NCI-H345 treated with DMSO at 0.1 percent for 48 hours (cell line): ENCODE measurements at regions not wholly inside any gene's neighbourhood (a gene's known extent, or its start where the extent isn't known, plus 50 kb on each side); places are given as distances from the start of the nearest gene placed in this dataset.
"Not testable (repeated sequence)": the region's sequence is repeated elsewhere in the genome, so short reads cannot be mapped to it uniquely, and the experiment has no call there.

ENCODE experiments used
- DNase-seq: peaks from one replicate; lab custom pipeline; 2025; ENCODE audit not compliant: unreplicated experiment; lab: John Stamatoyannopoulos, UW

DNA sequence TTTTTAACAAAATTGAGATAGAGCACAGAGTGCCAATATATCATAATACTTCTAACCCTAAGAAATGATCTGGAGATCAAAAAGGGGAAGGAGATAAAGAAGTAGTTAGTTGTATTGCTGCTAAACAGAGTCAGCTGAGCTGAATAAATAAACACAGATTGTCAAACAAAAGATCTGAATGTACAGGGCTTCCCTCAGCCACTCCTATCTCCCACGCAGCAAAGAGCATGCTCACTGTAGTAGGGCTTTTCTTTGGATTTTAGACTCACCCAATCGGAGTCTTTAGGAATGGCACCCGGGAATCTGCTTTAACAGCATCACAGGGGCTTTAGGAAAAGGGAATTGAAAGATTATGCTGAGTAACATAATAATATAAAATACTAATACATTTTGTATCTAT is 222.2 kb upstream of the STXBP5 start:
- no peak for DNase-seq

DNA sequence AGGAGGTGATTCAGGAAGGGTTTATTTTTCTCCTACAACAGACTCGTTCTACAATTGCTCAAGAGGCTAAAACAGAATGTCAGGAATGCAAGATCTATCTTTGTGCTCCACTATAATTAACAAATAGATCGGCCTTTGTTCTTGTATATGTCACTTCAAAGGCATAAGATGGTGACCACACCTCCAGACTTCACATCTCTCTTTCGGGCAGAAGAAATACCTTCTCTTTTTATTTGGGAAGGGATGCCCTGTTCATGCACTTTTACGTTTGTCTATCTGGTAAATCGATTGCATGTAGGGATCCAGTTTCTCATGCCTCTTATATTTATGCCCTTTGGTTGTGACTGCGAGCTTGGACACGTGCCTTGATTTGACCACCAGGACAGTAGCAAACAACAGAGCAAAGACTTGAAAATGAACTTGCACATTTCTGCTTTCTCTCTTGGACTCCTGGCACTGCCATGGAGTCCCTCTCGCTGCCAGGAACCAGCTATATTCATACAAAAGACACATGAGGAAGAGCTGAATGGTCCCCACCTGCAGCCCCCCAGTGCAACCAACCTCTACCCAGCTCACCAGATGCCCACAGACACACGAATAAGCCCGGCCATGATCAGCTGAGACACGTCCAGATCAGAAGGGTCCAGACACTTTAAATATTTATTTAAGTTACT is 219.8 kb upstream of the STXBP5 start:
- DNase-seq, result no peak

DNA sequence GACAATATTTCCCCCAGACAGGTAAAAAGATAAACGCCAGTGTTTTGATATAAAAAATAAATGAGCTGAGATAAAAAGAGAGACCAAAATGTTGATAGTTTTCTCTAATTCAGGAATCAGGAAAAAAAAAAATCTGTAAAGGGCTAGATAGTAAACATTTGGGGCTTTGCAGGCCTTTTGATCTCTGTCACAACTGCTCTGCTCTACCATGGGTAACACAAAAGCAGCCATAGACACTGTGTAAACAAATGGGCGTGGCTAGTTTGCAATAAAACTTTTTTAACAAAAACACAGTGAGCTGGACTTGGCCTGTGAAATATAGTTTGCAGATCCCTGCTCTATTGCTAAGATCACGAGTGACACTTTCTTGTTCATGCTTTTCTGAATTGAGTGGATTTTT is 219.1 kb upstream of the STXBP5 start:
- DNase-seq, result peak; percentile 28

- DNase-seq, result no peak
Measured at GRCh38 chr6:146985966-146986365, 218.3 kb upstream of the STXBP5 start.

- DNase-seq, result not testable (repeated sequence)
Measured at GRCh38 chr6:146987938-146988337, 216.3 kb upstream of the STXBP5 start.

DNA sequence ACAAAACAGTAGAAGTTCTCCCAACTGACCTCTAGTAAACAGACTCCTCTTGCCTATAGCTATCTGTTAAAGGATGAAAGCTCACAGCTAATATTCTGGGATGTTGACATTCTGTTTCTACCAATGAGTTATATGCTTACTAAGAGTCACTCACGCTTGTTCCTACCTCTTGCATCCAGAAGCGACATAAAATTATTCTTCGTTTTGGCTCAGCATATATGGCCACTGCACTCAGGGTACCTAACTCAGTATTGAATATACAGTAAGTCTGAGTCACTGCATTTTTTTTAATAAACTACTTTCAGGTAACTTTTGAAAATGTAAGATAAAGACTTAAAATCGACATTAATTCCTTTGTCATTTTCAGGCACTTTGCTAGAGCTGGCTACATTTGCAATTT is 214.4 kb upstream of the STXBP5 start:
- DNase-seq, result no peak

DNA sequence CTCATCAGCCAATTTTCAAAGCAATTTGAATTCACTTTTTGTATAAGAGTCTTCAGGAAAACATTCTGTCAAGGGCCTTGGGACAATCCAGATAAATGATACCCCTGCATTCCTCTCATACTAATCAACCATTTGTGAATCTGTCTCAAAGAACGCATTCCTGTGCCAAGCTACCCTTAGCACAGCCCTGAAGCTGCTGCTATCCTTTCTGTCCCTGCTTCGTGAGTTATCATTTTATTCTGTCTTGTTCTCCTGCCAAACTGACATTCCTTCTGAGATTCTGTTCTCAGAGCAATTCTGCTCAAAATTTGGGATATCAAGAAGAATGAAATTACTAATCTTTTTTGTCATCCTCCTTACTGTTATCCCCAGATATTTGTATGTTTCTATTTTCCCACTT is 213.9 kb upstream of the STXBP5 start:
- no peak for DNase-seq

DNA sequence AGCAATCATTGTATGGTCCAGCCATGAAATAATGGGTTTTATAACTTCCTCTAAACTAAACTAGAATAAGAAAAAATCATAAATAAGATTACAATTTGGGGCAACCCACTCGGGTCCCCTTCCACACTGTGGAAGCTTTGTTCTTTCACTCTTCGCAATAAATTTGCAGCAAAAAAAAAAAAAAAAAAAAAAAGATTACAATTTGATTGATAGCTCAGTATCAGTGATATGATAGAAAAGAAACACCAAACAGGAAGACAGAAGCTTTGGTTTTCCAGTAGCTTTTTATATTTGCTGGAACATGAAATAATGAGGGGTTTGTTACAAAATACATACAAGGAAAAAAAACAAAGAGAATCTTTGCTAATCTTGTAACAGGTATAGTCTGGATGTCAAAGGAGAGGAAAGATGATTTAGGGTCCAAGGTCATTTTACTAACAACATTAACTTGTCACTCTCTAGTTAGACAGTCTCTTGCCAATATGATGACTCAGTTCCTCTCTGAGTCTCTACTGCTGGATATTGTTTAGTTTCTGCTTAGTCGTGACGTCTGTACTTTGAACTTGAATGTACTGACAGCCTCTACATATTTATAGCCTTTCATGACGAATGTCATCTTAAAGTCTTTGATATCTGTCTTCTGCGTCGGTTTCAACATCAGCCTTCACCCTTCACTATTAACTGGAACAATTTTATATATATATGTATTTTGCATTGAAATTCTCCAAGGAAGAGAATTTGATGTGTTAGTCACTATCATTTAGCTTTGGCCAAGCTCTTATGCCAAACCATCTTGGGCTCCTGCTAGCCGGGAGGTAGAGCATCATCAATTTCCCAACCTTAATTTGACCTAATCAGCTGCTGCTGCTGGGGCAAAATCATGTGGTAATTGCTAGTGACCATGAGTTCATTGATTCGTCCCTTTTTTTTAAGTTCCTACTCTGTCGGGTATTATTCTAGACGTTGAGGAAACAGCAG is 213.1 kb upstream of the STXBP5 start:
- DNase-seq, result no peak

- no peak for DNase-seq
Measured at GRCh38 chr6:146997062-146997461, 207.2 kb upstream of the STXBP5 start.

- DNase-seq, result no peak
Measured at GRCh38 chr6:146999766-147000165, 204.5 kb upstream of the STXBP5 start.

- no peak for DNase-seq
Measured at GRCh38 chr6:147000545-147001488, 203.4 kb upstream of the STXBP5 start.

GRCh38 chr6:147001621-147002020 is 202.6 kb upstream of the STXBP5 start:
- no peak for DNase-seq

DNA sequence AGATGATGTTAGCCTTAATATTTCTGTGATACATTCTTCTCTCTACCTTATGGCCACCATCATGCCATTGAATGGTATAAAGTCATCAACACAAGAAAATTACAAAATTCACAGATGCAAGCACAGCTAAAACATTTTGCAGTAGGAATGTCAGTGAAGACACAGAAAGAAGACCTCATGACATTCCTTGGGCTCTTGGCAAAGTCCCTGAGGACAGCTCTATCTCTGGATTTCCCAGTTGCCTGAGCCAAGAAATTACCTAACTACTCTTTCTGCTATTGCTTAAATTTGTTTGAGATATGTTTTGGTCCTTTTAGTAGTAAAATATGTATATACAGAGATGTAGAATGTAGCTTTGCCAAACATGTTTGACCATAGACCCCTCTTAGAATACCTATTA is 201.0 kb upstream of the STXBP5 start:
- no peak for DNase-seq

GRCh38 chr6:147005499-147005898 is 198.7 kb upstream of the STXBP5 start:
- no peak for DNase-seq

DNA sequence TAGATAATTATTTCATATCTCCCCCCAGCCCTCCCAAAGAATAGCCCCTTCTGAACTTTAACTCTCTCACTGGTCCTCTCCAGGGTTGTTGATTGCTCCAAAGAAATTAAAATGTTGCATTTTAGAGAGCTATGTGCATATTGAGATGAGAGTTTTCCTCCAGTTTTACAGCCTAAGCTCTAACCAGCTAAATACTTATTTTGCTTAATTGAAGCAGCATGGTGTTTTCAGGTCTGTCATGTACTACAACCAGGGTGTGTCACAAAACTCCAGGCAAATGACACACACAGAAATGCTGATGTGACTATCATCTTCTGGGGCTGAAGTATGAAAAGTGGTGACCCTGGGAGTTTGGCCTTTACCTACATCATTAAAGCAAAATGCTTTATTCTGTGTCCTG is 196.8 kb upstream of the STXBP5 start:
- no peak for DNase-seq

DNA sequence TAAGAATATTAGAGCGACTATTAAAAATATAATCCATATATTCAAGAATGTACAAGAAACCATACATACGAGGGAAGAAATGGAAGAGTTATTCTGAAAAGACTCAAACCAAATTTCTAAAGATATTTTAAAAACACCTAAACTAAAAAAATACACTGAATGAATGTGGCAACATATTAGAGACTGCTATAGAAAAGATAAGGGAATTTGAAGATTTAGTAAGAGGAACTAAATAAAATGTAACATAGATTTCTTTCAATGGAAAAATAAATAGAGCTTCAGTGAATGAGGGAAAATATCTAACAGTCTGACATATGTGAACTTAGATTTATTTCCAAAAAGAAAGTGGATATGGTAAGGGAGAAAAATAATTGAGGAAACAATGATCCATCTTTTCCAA is 194.9 kb upstream of the STXBP5 start:
- no peak for DNase-seq

GRCh38 chr6:147015674-147016073 is 188.5 kb upstream of the STXBP5 start:
- no peak for DNase-seq

GRCh38 chr6:147016440-147016839 is 187.8 kb upstream of the STXBP5 start:
- no peak for DNase-seq

DNA sequence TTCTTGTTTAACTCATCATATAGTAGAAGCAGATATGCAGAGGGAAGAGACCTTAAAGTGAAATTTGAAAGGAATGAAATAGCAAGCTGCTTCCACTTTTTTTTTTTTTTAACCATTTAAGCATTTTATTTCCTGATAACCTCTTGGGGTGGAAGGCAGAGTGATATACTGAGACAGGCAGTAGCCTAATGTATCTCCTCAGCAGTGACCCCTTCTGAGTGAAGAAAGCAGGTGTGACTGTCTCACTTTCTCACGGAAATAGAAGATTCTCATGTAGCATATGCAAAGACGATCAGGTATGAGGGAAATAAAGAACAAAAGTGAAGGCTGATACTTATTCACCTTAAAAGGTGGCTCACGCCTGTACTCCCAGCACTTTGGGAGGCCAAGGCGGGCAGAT is 187.1 kb upstream of the STXBP5 start:
- no peak for DNase-seq

DNA sequence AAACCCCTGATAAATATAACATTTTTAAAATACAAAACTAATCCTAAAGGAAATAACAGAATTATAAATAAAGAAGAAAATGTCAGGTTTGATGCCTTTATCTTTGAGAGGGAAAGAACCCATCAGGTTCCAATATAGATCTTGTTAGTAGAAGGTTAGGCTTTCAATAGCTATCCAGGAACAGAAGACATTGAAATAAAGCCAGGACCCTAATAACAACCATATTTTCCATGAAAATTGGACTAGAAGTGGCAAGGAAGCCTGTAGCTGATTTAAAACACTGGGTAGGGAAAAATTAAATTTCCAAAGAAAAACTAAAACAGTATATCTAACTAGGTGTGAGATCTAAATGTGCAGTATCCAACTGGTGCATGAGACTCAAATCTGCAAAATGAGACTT is 185.2 kb upstream of the STXBP5 start:
- no peak for DNase-seq

- DNase-seq, result no peak
Measured at GRCh38 chr6:147022041-147022440, 182.2 kb upstream of the STXBP5 start.
